K562 (cell line): ENCODE measurements at regions not wholly inside any gene's neighbourhood (a gene's known extent, or its start where the extent isn't known, plus 50 kb on each side); places are given as distances from the start of the nearest gene placed in this dataset.

Experiments
- ATAC-seq: fragments of 200-7000 bp; cut with Tn5 transposase; 3 replicates; pipeline ENCODE4 v1.9.1; 2020; ENCODE audit warnings: moderate library complexity
- BruUV-seq: library from RNA; stranded (reverse); fragments of 400-500 nt; replicated peaks from 2 replicates; lab custom pipeline; 2021; lab: Mats Ljungman, UMichigan
- CTCF ChIA-PET: fragments of 300-600 bp; formaldehyde crosslinking; extraction: SDS; loops from one replicate; lab custom pipeline; 2021; ENCODE audit warnings: low intra/inter-chr PET ratio; lab: Yijun Ruan, JAX
- POLR2A ChIA-PET: fragments of 300-600, 350-650 bp; sonication (Branson Sonifier 250); formaldehyde crosslinking; extraction: SDS; loops from one replicate; lab custom pipeline; 2021; ENCODE audit warnings: antibody characterized with exemption, inconsistent platforms; lab: Yijun Ruan, JAX
- DNase-seq, 4 experiments: peaks; one replicate each; pipeline versions ENCODE4 v3.0.0 to v3.0.0-alpha.2; 2011 to 2018; ENCODE audit warnings: low spot score in 3 of 4, mixed read lengths in 3 of 4; ENCODE audit errors: extremely low read depth in 1 of 4
- FAIRE-seq: peaks from 2 replicates; lab custom pipeline; 2011; peaks lifted over from hg19 to GRCh38; lab: Jason Lieb, UNC
- H2AFZ ChIP-seq: 2 replicates; pipeline ENCODE4 v1.6.0; 2011; ENCODE audit warnings: low read depth, low read length, control low read depth, inconsistent platforms
- H3K27ac ChIP-seq: fragments of 200-600 bp; 3 replicates; pipeline ENCODE4 v1.8.0; 2011; ENCODE audit warnings: low read depth, mild to moderate bottlenecking, control low read depth, inconsistent platforms, low read length, moderate library complexity, mixed read lengths; ENCODE audit errors: extremely low read depth
- H3K27me3 ChIP-seq, 2 experiments: fragments of 300-600 bp in 1 of 2; 2 replicates in 1 of 2; 3 replicates in 1 of 2; pipeline versions ENCODE4 v1.6.0 to v1.8.0; 2011; ENCODE audit warnings: inconsistent platforms in 2 of 2, low read length in 2 of 2, mild to moderate bottlenecking in 1 of 2, mixed read lengths in 1 of 2, moderate library complexity in 1 of 2; ENCODE audit not compliant: control insufficient read depth in 2 of 2, insufficient read depth in 2 of 2
- H3K36me3 ChIP-seq: fragments of 300-600 bp; 3 replicates; pipeline ENCODE4 v1.8.0; 2011; ENCODE audit warnings: mild to moderate bottlenecking, low read length, inconsistent platforms; ENCODE audit not compliant: control insufficient read depth, insufficient read depth
- H3K4me1 ChIP-seq, 2 experiments: fragments of 200-600 bp in 1 of 2; replicated peaks in 1 of 2; 2 replicates in 1 of 2; 3 replicates in 1 of 2; pipeline versions ENCODE4 v1.5.1 to v1.8.0; 2011; ENCODE audit warnings: inconsistent platforms in 2 of 2, low read length in 2 of 2, mild to moderate bottlenecking in 1 of 2, mixed read lengths in 1 of 2, moderate library complexity in 1 of 2; ENCODE audit not compliant: control insufficient read depth in 2 of 2, insufficient read depth in 2 of 2
- H3K4me2 ChIP-seq: 2 replicates; pipeline ENCODE4 v1.6.1; 2011; ENCODE audit warnings: low read length, control low read depth, inconsistent platforms, mixed read lengths; ENCODE audit not compliant: insufficient read depth
- H3K4me3 ChIP-seq: fragments of 200-600 bp; sonication (generic), shearing (Covaris generic); 2 replicates; pipeline ENCODE4 v1.5.1; 2016; ENCODE audit warnings: control low read depth, inconsistent platforms
- H3K79me2 ChIP-seq: fragments of 200-600 bp; 3 replicates; pipeline ENCODE4 v1.8.0; 2011; ENCODE audit warnings: low read length, inconsistent platforms; ENCODE audit not compliant: control insufficient read depth, insufficient read depth
- H3K9ac ChIP-seq, 2 experiments: 2 replicates each; pipeline versions ENCODE4 v1.6.0 to v1.6.1; 2011; ENCODE audit warnings: low read depth in 2 of 2, low read length in 2 of 2, control low read depth in 1 of 2, inconsistent platforms in 1 of 2, mild to moderate bottlenecking in 1 of 2, mixed read lengths in 1 of 2; ENCODE audit not compliant: insufficient read depth in 1 of 2
- H3K9me1 ChIP-seq: one replicate; pipeline ENCODE4 v1.6.0; 2011; ENCODE audit warnings: inconsistent platforms, mild to moderate bottlenecking, low read length, moderate library complexity; ENCODE audit not compliant: control insufficient read depth, insufficient read depth
- H3K9me3 ChIP-seq: replicated peaks from 2 replicates; pipeline ENCODE4 v1.5.1; 2011; ENCODE audit warnings: low read depth, low read length, inconsistent platforms; ENCODE audit not compliant: control insufficient read depth, insufficient read depth
- H4K20me1 ChIP-seq: replicated peaks from 2 replicates; pipeline ENCODE4 v1.6.1; 2011; ENCODE audit warnings: low read length, inconsistent platforms, mixed read lengths; ENCODE audit not compliant: control insufficient read depth, insufficient read depth
- ELF1 ChIP-seq: fragments of 200-800 bp; sonication (Bioruptor generic); IDR thresholded peaks from 2 replicates; pipeline ENCODE4 v1.6.1; 2016; ENCODE audit warnings: missing genetic modification characterization, missing compliant biosample characterization
- MAFK ChIP-seq: IDR thresholded peaks from 2 replicates; pipeline ENCODE4 v1.6.1; 2011; ENCODE audit warnings: low read length, improper control_type of control experiment
- RAD21 ChIP-seq, 2 experiments: fragments of 250-450 bp in 1 of 2; fragments of 450-650 bp in 1 of 2; sonication (Bioruptor Pico) in 1 of 2; formaldehyde crosslinking in 1 of 2; IDR thresholded peaks in 1 of 2; conservative IDR thresholded peaks in 1 of 2; 2 replicates each; pipeline versions ENCODE4 v1.4.0 to v1.8.0; 2020 to 2022; ENCODE audit warnings: mild to moderate bottlenecking in 2 of 2, moderate library complexity in 1 of 2
- SNIP1 ChIP-seq: fragments of 450-650 bp; IDR thresholded peaks from 2 replicates; pipeline ENCODE4 v1.7.1; 2017; ENCODE audit warnings: low read depth, mild to moderate bottlenecking
- THRAP3 ChIP-seq: fragments of 450-650 bp; IDR thresholded peaks from 2 replicates; pipeline ENCODE4 v1.6.1; 2016; ENCODE audit warnings: mild to moderate bottlenecking, inconsistent platforms, borderline replicate concordance
- WHSC1 ChIP-seq: IDR thresholded peaks from one replicate; pipeline ENCODE4 v1.6.1; 2012; ENCODE audit warnings: low read length, control low read depth, inconsistent platforms
- YY1 ChIP-seq, 3 experiments: IDR thresholded peaks; 2 replicates each; pipeline ENCODE4 v1.6.1; 2011; ENCODE audit warnings: low read length in 2 of 3, mild to moderate bottlenecking in 2 of 3, moderate library complexity in 2 of 3, borderline replicate concordance in 1 of 3, control low read depth in 1 of 3, low read depth in 1 of 3; ENCODE audit not compliant: insufficient read depth in 3 of 3, insufficient replicate concordance in 2 of 3, control insufficient read depth in 1 of 3, insufficient read length in 1 of 3; ENCODE audit errors: extremely low read depth in 1 of 3
- WGBS: fragments of 100-300 bp; shearing (Covaris generic); methylation state at CpG from one replicate; pipeline ENCODE4 v1.1.6; 2016; ENCODE audit warnings: low coverage, mixed read lengths; ENCODE audit not compliant: insufficient coverage; ENCODE audit errors: missing lambda C conversion rate; 5-methylcytosine and 5-hydroxymethylcytosine counted together
- in situ Hi-C: fragments of 300-500 bp; cut with MboI; formaldehyde crosslinking; loops from 4 replicates; pipeline ENCODE4 v1.15.0; 2018; ENCODE audit warnings: inconsistent platforms, mixed read lengths
- intact Hi-C: fragments of 100-400 bp; cut with micrococcal nuclease; formaldehyde crosslinking; loops from 2 replicates; pipeline ENCODE4 v1.14.2; 2022
- TF ChIP-seq, protein P1 (sequence below): sonication (generic); formaldehyde crosslinking; IDR thresholded peaks from 2 replicates; pipeline ENCODE4 v1.9.0; 2022; ENCODE audit warnings: mild to moderate bottlenecking, missing genetic modification reagents
- TF ChIP-seq, protein P2 (sequence below): sonication (generic); formaldehyde crosslinking; IDR thresholded peaks from 2 replicates; pipeline ENCODE4 v1.8.1; 2023; ENCODE audit warnings: mild to moderate bottlenecking, missing genetic modification reagents
- TF ChIP-seq, protein P3 (sequence below), 3 experiments: fragments of 200-800 bp in 1 of 3; sonication (Bioruptor generic) in 1 of 3; sonication (generic) in 1 of 3; formaldehyde crosslinking in 1 of 3; IDR thresholded peaks; 2 replicates each; pipeline versions ENCODE4 v1.6.1 to v1.8.0; 2016 to 2022; ENCODE audit warnings: mild to moderate bottlenecking in 2 of 3, missing compliant biosample characterization in 2 of 3, missing genetic modification characterization in 2 of 3, missing genetic modification reagents in 1 of 3

DNA sequence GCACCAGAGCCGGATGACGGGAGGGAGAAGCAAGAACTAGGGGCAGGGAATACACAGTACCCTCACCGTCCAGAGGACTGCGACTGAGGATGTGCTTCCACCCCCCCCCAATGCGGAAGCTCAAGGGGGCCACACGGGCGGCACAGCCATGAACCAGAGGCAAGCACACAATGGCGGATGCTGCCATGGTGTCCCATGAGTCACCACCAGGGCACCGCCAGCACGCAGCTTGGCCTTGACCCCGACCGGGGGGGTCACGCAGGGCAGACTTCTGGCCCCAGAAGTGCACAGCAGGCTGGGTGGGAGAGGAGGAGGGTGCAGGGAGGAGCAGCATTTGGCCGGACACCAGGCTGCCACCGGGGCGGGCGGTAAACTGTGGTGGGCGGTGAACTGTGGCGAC is 83.5 kb upstream of the ZNF254 start:
- Histone ChIP-seq H3K4me3 (no peak overlapping the region), H3K27ac (no peak overlapping the region), H3K9me1 (no peaks in the 10 kb centered on the region), H3K36me3 (no peaks in the 10 kb centered on the region), H3K79me2 (no peaks in the 10 kb centered on the region), H3K9ac (no peak overlapping the region), H3K9me3 (no peaks in the 10 kb centered on the region), H4K20me1 (no peaks in the 10 kb centered on the region), H3K4me2 (no peak overlapping the region), H2AFZ (no peak overlapping the region), H3K27me3 (no peaks in the 10 kb centered on the region), H3K4me1 (peaks cover 0 to 4% of the 10 kb centered on the region in 2 experiments; a peak in 1 of 5 replicates)
- CTCF ChIA-PET: no interaction called here
- POLR2A ChIA-PET: interaction anchor here (0.5 to 0.6 kb wide), 2 partner anchors 12 to 799 kb away, joined by 3 read pairs; no protein-coding TSS in a partner anchor
- no TSS peak for BruUV-seq
- intact Hi-C loops: no loop called here
- 3% methylated on average over 12 of the region's 19 CpGs for WGBS
- FAIRE-seq (no peak), ATAC-seq (no peak), DNase-seq (no peak)
- TF ChIP-seq SNIP1 (no peak), MAFK (no peak), ELF1 (tag) (no peak), RAD21 (CRISPR knock-in tag; conservative IDR thresholded peaks at IDR 0.05 in 1 of 2, IDR thresholded peaks at IDR 0.05 in 1 of 2) (no peak), YY1 (IDR thresholded peaks at IDR 0.05; ENCODE audit: borderline replicate concordance in 1 of 3, control insufficient read depth in 1 of 3, extremely low read depth in 1 of 3, insufficient read depth in 3 of 3, insufficient read length in 1 of 3, insufficient replicate concordance in 2 of 3, low read depth in 1 of 3, low read length in 2 of 3) (peak in 1 of 3 experiments; percentile 15)
- in situ Hi-C loops: no loop called here

DNA sequence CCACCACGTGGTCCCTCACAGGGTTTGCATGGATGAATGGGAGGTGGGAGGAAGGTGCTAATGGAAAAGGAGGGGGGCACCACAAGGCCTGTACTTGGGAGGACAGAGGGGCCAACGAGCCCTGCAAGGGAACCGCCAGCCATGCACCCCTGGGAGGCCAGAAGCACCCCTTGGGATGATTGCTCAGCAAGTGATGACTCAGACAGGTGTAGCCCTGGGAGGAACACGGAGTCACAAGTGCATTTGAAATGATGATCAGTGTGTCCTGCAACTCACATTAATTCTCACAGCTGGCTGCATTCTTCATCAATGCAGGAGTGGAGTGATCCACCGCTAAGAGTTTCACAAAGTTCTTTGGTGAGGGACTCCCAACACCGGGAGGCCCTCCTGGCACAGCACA is 82.8 kb upstream of the ZNF254 start:
- BruUV-seq: no TSS peak
- TF ChIP-seq, protein P1, sequence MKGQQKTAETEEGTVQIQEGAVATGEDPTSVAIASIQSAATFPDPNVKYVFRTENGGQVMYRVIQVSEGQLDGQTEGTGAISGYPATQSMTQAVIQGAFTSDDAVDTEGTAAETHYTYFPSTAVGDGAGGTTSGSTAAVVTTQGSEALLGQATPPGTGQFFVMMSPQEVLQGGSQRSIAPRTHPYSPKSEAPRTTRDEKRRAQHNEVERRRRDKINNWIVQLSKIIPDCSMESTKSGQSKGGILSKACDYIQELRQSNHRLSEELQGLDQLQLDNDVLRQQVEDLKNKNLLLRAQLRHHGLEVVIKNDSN (CRISPR knock-in tag): no peak
- TF ChIP-seq WHSC1: no peak
- TF ChIP-seq, protein P2, sequence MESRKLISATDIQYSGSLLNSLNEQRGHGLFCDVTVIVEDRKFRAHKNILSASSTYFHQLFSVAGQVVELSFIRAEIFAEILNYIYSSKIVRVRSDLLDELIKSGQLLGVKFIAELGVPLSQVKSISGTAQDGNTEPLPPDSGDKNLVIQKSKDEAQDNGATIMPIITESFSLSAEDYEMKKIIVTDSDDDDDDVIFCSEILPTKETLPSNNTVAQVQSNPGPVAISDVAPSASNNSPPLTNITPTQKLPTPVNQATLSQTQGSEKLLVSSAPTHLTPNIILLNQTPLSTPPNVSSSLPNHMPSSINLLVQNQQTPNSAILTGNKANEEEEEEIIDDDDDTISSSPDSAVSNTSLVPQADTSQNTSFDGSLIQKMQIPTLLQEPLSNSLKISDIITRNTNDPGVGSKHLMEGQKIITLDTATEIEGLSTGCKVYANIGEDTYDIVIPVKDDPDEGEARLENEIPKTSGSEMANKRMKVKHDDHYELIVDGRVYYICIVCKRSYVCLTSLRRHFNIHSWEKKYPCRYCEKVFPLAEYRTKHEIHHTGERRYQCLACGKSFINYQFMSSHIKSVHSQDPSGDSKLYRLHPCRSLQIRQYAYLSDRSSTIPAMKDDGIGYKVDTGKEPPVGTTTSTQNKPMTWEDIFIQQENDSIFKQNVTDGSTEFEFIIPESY: no peak
- TF ChIP-seq, protein P3, sequence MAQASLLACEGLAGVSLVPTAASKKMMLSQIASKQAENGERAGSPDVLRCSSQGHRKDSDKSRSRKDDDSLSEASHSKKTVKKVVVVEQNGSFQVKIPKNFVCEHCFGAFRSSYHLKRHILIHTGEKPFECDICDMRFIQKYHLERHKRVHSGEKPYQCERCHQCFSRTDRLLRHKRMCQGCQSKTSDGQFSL (CRISPR knock-in tag; IDR thresholded peaks at IDR 0.05): no peak
- TF ChIP-seq, protein P3 (tag; IDR thresholded peaks at IDR 0.05): no peak
- no peak for TF ChIP-seq THRAP3

More for the DNA sequence above, 82.8 kb upstream of the ZNF254 start:
- intact Hi-C loops (no loop called here), in situ Hi-C loops (no loop called here)
- no peak for FAIRE-seq
- no peak for DNase-seq
- no peak overlapping the region for H3K4me3 ChIP-seq
- no peak overlapping the region for H2AFZ ChIP-seq
- POLR2A ChIA-PET: interaction anchor here (0.6 kb wide), 1 partner anchor 88 kb away, joined by 3 read pairs; no protein-coding TSS in a partner anchor
- no peaks in the 10 kb centered on the region for H3K9me3 ChIP-seq
- H3K4me2 ChIP-seq: no peak overlapping the region
- H3K4me1 ChIP-seq: peaks cover 0 to 4% of the 10 kb centered on the region in 2 experiments; a peak in 1 of 5 replicates
- no peaks in the 10 kb centered on the region for H3K9me1 ChIP-seq
- H3K79me2 ChIP-seq: no peaks in the 10 kb centered on the region
- H3K27ac ChIP-seq: no peak overlapping the region
- H4K20me1 ChIP-seq: no peaks in the 10 kb centered on the region
- H3K27me3 ChIP-seq: no peaks in the 10 kb centered on the region
- H3K9ac ChIP-seq: no peak overlapping the region
- 0% methylated on average over 6 of the region's 6 CpGs for WGBS
- H3K36me3 ChIP-seq: no peaks in the 10 kb centered on the region
- CTCF ChIA-PET: no interaction called here
- ATAC-seq: no peak
